NT2/D1 (cell line): ENCODE measurements at regions not wholly inside any gene's neighbourhood (a gene's known extent, or its start where the extent isn't known, plus 50 kb on each side); places are given as distances from the start of the nearest gene placed in this dataset.

ENCODE experiments used
- SUZ12 ChIP-seq: IDR thresholded peaks from 2 replicates; pipeline ENCODE4 v1.6.1; 2011; ENCODE audit not compliant: insufficient read length, insufficient read depth; ENCODE audit errors: extremely low read depth
- YY1 ChIP-seq: IDR thresholded peaks from 2 replicates; pipeline ENCODE4 v1.6.1; 2011; ENCODE audit not compliant: insufficient read length, insufficient read depth
- ZNF274 ChIP-seq: IDR thresholded peaks from 2 replicates; pipeline ENCODE4 v1.6.1; 2011; ENCODE audit warnings: mild to moderate bottlenecking, low read depth, low read length

DNA sequence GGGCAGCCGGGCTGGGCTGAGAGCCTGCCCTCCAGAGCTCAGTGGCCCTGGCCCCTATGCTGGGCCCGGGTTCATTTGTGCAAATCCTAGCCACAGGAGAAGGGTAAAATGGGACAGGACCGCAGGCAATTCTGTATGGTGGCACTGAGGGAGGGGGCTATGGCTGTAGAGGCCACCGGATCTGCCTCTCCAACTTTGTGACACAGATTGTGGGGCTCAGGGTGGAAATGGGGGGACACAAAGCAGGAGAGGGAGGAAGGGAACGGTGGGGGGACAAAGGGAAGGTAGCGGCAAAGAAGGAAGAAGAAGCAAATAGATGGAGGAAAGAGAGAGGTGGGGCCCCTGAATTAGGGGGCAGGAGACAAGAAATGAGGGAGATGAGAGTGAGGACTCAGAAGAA, 201.1 kb downstream of the SMAD2 start:
- TF ChIP-seq ZNF274 (no peak), YY1 (no peak), SUZ12 (no peak)
